Kidney (tissue), 13 donors: ENCODE measurements at regions not wholly inside any gene's neighbourhood (a gene's known extent, or its start where the extent isn't known, plus 50 kb on each side); places are given as distances from the start of the nearest gene placed in this dataset.

Source experiments
- DNase-seq, 5 donors: peaks; one replicate each; pipeline ENCODE4 v3.0.0-alpha.2; 2013 to 2020
- FAIRE-seq: peaks from 2 replicates; lab custom pipeline; 2012; peaks lifted over from hg19 to GRCh38; lab: Jason Lieb, UNC
- H3K27ac ChIP-seq, 2 donors: one replicate each; pipeline ENCODE4 v1.7.0; 2013; ENCODE audit warnings: low read depth in 2 of 2, low read length in 2 of 2, inconsistent platforms in 1 of 2
- H3K27me3 ChIP-seq: one replicate; pipeline ENCODE4 v1.7.1; 2013; ENCODE audit warnings: low read length, inconsistent platforms; ENCODE audit not compliant: control insufficient read depth, insufficient read depth
- H3K36me3 ChIP-seq, 3 donors: one replicate each; pipeline versions ENCODE4 v1.7.0 to v1.7.1; 2013; ENCODE audit warnings: low read length in 3 of 3, control low read depth in 1 of 3, inconsistent platforms in 1 of 3; ENCODE audit not compliant: insufficient read depth in 3 of 3, control insufficient read depth in 2 of 3
- H3K4me1 ChIP-seq, 3 donors: one replicate each; pipeline versions ENCODE4 v1.7.0 to v1.7.1; 2013; ENCODE audit warnings: low read length in 3 of 3, inconsistent platforms in 1 of 3, low read depth in 1 of 3; ENCODE audit not compliant: control insufficient read depth in 2 of 3, insufficient read depth in 2 of 3
- H3K4me3 ChIP-seq, 3 donors: one replicate each; pipeline versions ENCODE4 v1.7.0 to v1.8.1; 2013; ENCODE audit warnings: low read length in 3 of 3, control low read depth in 1 of 3, inconsistent platforms in 1 of 3
- H3K9ac ChIP-seq, 3 donors: one replicate each; pipeline versions ENCODE4 v1.7.0 to v1.7.1; 2013; ENCODE audit warnings: low read length in 3 of 3, control low read depth in 1 of 3, inconsistent platforms in 1 of 3
- H3K9me3 ChIP-seq, 3 donors: one replicate each; pipeline versions ENCODE4 v1.7.0 to v1.7.1; 2013; ENCODE audit warnings: low read length in 3 of 3, control low read depth in 1 of 3, inconsistent platforms in 1 of 3; ENCODE audit not compliant: control insufficient read depth in 2 of 3, insufficient read depth in 1 of 3
- CTCF ChIP-seq: IDR thresholded peaks from 3 replicates; pipeline ENCODE4 v1.5.1; 2012; ENCODE audit warnings: mild to moderate bottlenecking, moderate library complexity, borderline replicate concordance; ENCODE audit not compliant: insufficient read depth; ENCODE audit errors: extremely low read depth
- intact Hi-C: fragments of 100-400 bp; cut with DNase I; formaldehyde crosslinking; loops from one replicate; pipeline ENCODE4 v1.11.1; 2022
- donor health status: control.
- donor health status: control.
- donor health status: control.
- donor health status: control.
- donor health status: control.
- donor health status: DM: yes; HTN: yes; CAD: no.
- donor health status: Normal renal cell carcinoma (clear cell type).

DNA sequence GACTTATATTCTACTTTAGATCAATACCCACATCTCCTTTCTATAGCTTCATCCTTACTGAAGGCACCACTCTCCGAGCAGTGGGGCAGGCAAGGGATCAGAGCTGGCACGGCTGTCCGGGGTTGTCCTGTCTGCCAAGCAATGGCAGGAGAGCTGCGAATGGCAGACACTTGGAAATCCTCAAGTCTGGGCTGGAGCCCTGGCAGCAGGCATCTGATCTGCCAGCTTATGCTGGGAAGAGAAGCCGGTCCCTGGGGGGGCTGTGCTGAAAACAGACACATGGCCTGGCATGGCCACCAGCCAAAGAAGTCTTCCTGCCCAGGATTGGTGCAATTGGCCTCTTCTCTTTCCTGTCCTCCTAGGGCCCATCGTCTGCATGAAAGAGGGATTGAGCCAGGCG lies 280.2 kb upstream of the PWP1 start:
- H3K9me3 ChIP-seq = no peaks in the 10 kb centered on the region
- no peak for FAIRE-seq
- H3K36me3 ChIP-seq = no peaks in the 10 kb centered on the region
- no peak overlapping the region for H3K27ac ChIP-seq
- intact Hi-C loops = no loop called here
- DNase-seq = no peak
- no peaks in the 10 kb centered on the region for H3K27me3 ChIP-seq
- no peak overlapping the region for H3K9ac ChIP-seq
- H3K4me3 ChIP-seq = no peak overlapping the region
- H3K4me1 ChIP-seq = peaks cover 0 to under 1% (median 0%) of the 10 kb centered on the region in 3 donors
- no peak for TF ChIP-seq CTCF

DNA sequence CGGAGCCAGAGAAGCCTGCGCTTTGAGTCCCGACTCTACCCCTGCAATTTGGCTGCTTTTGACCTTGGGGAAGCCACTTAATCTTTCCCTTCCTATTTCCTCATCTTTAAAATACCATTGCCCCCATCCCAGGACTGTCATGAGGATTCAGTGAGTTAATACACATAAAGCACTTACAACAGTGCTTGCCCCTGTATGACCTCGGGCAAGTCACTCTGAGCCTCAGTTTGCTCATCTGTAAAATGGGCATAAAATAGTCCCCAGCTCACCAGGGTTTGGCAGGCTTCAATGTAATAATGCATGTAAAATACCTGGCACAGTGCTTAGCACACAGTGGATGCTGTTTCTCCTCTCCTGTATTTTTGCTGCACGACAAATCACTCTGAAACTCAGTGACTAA lies 278.7 kb upstream of the PWP1 start:
- Histone ChIP-seq H3K9ac (no peak overlapping the region), H3K36me3 (no peaks in the 10 kb centered on the region), H3K27me3 (no peaks in the 10 kb centered on the region), H3K4me1 (no peaks in the 10 kb centered on the region), H3K4me3 (no peak overlapping the region), H3K9me3 (no peaks in the 10 kb centered on the region), H3K27ac (no peak overlapping the region)
- DNase-seq = no peak
- TF ChIP-seq CTCF = no peak
- intact Hi-C loops = no loop called here
- no peak for FAIRE-seq

DNA sequence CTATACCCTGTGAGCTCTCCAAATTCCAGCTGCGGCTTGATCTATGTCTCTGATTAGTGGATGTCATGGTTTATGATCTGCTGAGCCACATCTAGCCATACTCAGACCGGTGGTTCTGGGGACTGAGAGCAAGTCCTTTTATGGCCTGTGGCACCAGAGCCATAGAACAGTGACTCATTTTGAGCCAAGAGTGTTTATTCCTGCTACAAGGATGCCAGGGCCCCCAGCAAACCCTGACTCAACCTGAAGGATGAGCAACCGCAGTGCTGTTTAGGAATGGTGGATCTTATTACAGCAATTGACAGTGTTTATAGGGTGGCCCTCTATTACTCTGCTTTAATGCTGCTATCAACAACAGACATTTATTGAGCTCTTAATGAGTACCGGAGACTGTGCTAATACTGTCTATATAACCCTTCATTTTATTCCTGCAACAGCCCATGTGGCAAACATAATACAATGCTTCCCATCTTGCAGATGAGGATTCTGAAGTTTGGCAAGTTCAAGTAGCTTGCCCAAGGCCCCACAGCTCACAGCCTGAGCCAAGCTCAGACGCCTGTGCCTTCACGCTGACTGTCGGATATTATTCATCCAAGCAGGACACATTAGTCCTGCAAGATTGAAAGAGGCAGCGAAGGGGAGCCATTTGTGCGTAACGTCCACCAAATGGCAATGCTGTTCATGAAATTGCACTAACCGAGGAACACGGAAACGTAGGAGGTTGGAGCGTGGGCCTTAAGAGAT lies 273.6 kb upstream of the PWP1 start:
- H3K4me3 ChIP-seq = no peak overlapping the region
- intact Hi-C loops = no loop called here
- H3K27me3 ChIP-seq = no peaks in the 10 kb centered on the region
- no peak for FAIRE-seq
- no peaks in the 10 kb centered on the region for H3K9me3 ChIP-seq
- DNase-seq = no peak
- H3K27ac ChIP-seq = no peak overlapping the region
- no peak for TF ChIP-seq CTCF
- H3K4me1 ChIP-seq = no peaks in the 10 kb centered on the region
- H3K36me3 ChIP-seq = no peaks in the 10 kb centered on the region
- H3K9ac ChIP-seq = no peak overlapping the region

DNA sequence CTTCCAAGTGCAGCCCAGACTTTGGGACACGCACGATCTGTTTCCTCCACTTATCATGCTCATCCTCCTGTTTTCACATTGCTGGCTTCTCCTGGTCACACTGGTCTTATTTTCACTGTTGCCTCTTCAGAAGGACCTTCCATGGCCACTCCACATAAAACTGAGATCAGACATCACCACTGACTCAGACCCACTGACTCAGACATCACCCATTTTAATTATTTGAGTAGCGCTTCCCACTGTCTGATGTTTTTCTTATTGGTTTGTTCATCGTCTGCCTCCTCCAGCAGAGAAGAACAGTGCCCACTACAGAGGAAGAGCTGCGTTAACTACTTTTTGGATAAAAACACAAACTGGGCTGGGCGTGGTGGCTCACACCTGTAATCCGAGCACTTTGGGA lies 270.5 kb upstream of the PWP1 start:
- no peak overlapping the region for H3K9ac ChIP-seq
- FAIRE-seq = no peak
- no peak overlapping the region for H3K4me3 ChIP-seq

More for the DNA sequence above, 270.5 kb upstream of the PWP1 start:
- no peaks in the 10 kb centered on the region for H3K9me3 ChIP-seq
- intact Hi-C loops = no loop called here
- H3K27me3 ChIP-seq = no peaks in the 10 kb centered on the region
- DNase-seq = no peak
- no peak overlapping the region for H3K27ac ChIP-seq
- no peaks in the 10 kb centered on the region for H3K36me3 ChIP-seq
- no peak for TF ChIP-seq CTCF
- peaks cover 0 to 6% (median 4%) of the 10 kb centered on the region in 3 donors for H3K4me1 ChIP-seq
